HG02571 (cell line): ENCODE measurements at regions not wholly inside any gene's neighbourhood (a gene's known extent, or its start where the extent isn't known, plus 50 kb on each side); places are given as distances from the start of the nearest gene placed in this dataset.

Experiments
- ATAC-seq: cut with Tn5 transposase; IDR thresholded peaks from one replicate; pipeline ENCODE4 v1.9.1; 2021; ENCODE audit warnings: mild to moderate bottlenecking, moderate library complexity; ENCODE audit not compliant: unreplicated experiment

- ATAC-seq: no peak
These were observed 146.4 kb upstream of the ATP1B1 start for GRCh38 chr1:168960114-168960513.

- no peak for ATAC-seq
These were observed 145.9 kb upstream of the ATP1B1 start for GRCh38 chr1:168960595-168960994.

- no peak for ATAC-seq
These were observed 142.9 kb upstream of the ATP1B1 start for GRCh38 chr1:168963601-168964000.

- no peak for ATAC-seq
These were observed 142.0 kb upstream of the ATP1B1 start for GRCh38 chr1:168964478-168964877.

- ATAC-seq: no peak
These were observed 140.3 kb upstream of the ATP1B1 start for GRCh38 chr1:168966217-168966616.

GRCh38 chr1:168966636-168967035 is 139.9 kb upstream of the ATP1B1 start:
- no peak for ATAC-seq

GRCh38 chr1:168970926-168971659 is 135.4 kb upstream of the ATP1B1 start:
- ATAC-seq: no peak

- no peak for ATAC-seq
These were observed 134.3 kb upstream of the ATP1B1 start for GRCh38 chr1:168972225-168972624.

GRCh38 chr1:168972887-168973286 is 133.6 kb upstream of the ATP1B1 start:
- ATAC-seq: no peak

GRCh38 chr1:168974117-168974516 is 132.4 kb upstream of the ATP1B1 start:
- ATAC-seq: no peak

- no peak for ATAC-seq
These were observed 131.9 kb upstream of the ATP1B1 start for GRCh38 chr1:168974611-168975010.

- no peak for ATAC-seq
These were observed 130.2 kb upstream of the ATP1B1 start for GRCh38 chr1:168976267-168976666.

GRCh38 chr1:168977618-168978017 is 128.9 kb upstream of the ATP1B1 start:
- ATAC-seq: no peak

GRCh38 chr1:168979276-168979675 is 127.2 kb upstream of the ATP1B1 start:
- ATAC-seq: no peak

GRCh38 chr1:168980180-168980579 is 126.3 kb upstream of the ATP1B1 start:
- ATAC-seq: no peak

- ATAC-seq: no peak
These were observed 125.8 kb upstream of the ATP1B1 start for GRCh38 chr1:168980656-168981055.

GRCh38 chr1:168982778-168983177 is 123.7 kb upstream of the ATP1B1 start:
- ATAC-seq: no peak

- no peak for ATAC-seq
These were observed 119.2 kb upstream of the ATP1B1 start for GRCh38 chr1:168987330-168987729.

GRCh38 chr1:168987923-168988322 is 118.6 kb upstream of the ATP1B1 start:
- no peak for ATAC-seq

- no peak for ATAC-seq
These were observed 116.5 kb upstream of the ATP1B1 start for GRCh38 chr1:168989985-168990384.

- ATAC-seq: no peak
These were observed 114.6 kb upstream of the ATP1B1 start for GRCh38 chr1:168991667-168992475.

- ATAC-seq: no peak
These were observed 105.1 kb upstream of the ATP1B1 start for GRCh38 chr1:169001353-169001752.
